ENCODE measurements at regions not wholly inside any gene's neighbourhood (a gene's known extent, or its start where the extent isn't known, plus 50 kb on each side); places are given as distances from the start of the nearest gene placed in this dataset.

DNA sequence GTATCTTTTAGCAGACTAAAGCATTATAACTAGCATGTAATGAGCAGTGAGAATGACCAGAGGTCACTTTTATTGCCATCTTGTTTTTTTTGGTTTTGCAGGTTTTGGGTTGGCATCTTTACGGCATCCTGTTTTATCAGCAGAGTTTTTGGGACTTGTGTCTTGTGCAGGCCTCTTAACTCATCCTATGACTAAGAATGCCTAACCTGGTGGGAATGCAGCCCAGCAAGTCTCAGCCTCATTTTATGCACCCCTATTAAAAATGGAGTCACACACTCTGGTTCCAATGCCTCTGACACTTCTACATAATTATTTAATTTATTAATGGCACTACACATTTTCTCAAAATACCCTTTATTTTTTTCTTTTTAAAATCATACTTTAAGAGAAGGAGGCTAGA, 726.5 kb upstream of the RIOK2 start:
- Histone ChIP-seq H3K4me3 (ENCODE audit: low read length) (no peak overlapping the region), H3K4me2 (ENCODE audit: low read length) (no peak overlapping the region), H3K9me3 (replicated peaks; ENCODE audit: low read length) (no peaks in the 10 kb centered on the region), H3K36me3 (ENCODE audit: insufficient read depth, low read length) (no peaks in the 10 kb centered on the region), H3K4me1 (ENCODE audit: control insufficient read depth, insufficient read depth, low read length) (no peaks in the 10 kb centered on the region), H3K9ac (ENCODE audit: low read depth, low read length) (no peak overlapping the region), H3K27me3 (ENCODE audit: control insufficient read depth, insufficient read depth, low read length) (no peaks in the 10 kb centered on the region)

DNA sequence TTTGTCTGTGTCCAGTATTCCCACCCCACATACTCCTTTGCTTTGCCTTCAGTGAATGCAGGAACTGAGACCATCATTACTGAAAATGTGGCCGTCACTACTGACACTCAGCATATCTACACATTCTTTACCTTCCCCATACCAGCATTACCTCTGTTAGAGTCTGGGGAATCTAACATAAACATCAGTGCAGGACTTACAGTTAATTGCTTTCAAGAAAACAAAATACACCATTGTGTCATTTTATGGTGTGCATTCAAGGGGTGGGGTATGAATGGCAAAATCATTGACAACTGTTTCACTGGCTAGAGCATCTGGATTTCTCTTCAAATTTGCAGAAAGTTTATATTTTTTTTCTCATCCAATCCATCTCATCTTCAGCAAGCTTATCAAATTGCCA, 731.4 kb upstream of the RIOK2 start:
- H3K36me3 ChIP-seq (ENCODE audit: insufficient read depth, low read length), result no peaks in the 10 kb centered on the region
- H3K4me2 ChIP-seq (ENCODE audit: low read length), result no peak overlapping the region
- no peaks in the 10 kb centered on the region for H3K4me1 ChIP-seq (ENCODE audit: control insufficient read depth, insufficient read depth, low read length)
- no peaks in the 10 kb centered on the region for H3K27me3 ChIP-seq (ENCODE audit: control insufficient read depth, insufficient read depth, low read length)
- H3K4me3 ChIP-seq (ENCODE audit: low read length), result no peak overlapping the region
- H3K9ac ChIP-seq (ENCODE audit: low read depth, low read length), result no peak overlapping the region
- no peaks in the 10 kb centered on the region for H3K9me3 ChIP-seq (replicated peaks; ENCODE audit: low read length)

DNA sequence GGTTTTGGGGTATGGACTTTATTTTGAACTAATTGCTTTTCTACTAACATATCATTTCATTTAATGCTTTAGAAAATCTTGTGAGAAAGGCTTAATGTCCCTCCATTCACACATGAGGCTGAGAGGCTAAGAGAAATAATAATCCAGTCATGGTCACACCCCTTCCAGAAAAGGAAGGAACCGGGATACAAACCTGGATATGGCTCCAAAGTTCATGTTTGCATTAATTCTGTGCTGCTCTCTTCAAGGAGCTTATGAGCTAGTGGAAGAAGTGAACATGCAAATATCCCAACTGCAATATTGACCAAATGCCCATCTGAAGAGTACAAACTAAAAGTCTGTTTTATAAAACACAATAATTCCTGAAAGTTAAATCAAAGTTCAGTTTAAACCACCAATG, 732.1 kb upstream of the RIOK2 start:
- H3K4me2 ChIP-seq (ENCODE audit: low read length), result no peak overlapping the region

DNA sequence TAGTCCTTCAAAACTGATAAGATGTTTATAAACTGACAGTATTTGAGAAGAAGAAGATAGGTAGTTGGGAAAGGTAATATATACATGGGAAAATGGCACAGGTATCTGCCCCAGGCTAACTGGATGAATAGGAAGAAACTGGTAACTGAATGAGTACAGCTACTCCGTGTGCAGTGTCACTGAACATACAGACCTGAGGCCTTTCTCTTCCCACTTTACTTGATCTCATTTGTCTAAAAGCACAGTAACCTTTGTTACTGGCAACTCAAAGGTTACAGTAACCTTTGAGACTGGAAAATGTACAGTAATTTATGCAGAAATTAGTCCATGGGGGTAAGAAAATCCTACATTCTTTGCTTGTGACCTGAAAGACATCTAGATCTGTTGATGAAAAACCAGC, 735.0 kb upstream of the RIOK2 start:
- Histone ChIP-seq H3K4me2 (ENCODE audit: low read length) (no peak overlapping the region), H3K4me1 (ENCODE audit: control insufficient read depth, insufficient read depth, low read length) (no peaks in the 10 kb centered on the region), H3K27me3 (ENCODE audit: control insufficient read depth, insufficient read depth, low read length) (no peaks in the 10 kb centered on the region), H3K9me3 (replicated peaks; ENCODE audit: low read length) (no peaks in the 10 kb centered on the region), H3K36me3 (ENCODE audit: insufficient read depth, low read length) (no peaks in the 10 kb centered on the region), H3K9ac (ENCODE audit: low read depth, low read length) (no peak overlapping the region), H3K4me3 (ENCODE audit: low read length) (no peak overlapping the region)

More for the DNA sequence above, 732.1 kb upstream of the RIOK2 start:
- H3K27me3 ChIP-seq (ENCODE audit: control insufficient read depth, insufficient read depth, low read length), result no peaks in the 10 kb centered on the region
- no peak overlapping the region for H3K4me3 ChIP-seq (ENCODE audit: low read length)
- H3K36me3 ChIP-seq (ENCODE audit: insufficient read depth, low read length), result no peaks in the 10 kb centered on the region
- no peak overlapping the region for H3K9ac ChIP-seq (ENCODE audit: low read depth, low read length)
- no peaks in the 10 kb centered on the region for H3K4me1 ChIP-seq (ENCODE audit: control insufficient read depth, insufficient read depth, low read length)
- H3K9me3 ChIP-seq (replicated peaks; ENCODE audit: low read length), result no peaks in the 10 kb centered on the region

DNA sequence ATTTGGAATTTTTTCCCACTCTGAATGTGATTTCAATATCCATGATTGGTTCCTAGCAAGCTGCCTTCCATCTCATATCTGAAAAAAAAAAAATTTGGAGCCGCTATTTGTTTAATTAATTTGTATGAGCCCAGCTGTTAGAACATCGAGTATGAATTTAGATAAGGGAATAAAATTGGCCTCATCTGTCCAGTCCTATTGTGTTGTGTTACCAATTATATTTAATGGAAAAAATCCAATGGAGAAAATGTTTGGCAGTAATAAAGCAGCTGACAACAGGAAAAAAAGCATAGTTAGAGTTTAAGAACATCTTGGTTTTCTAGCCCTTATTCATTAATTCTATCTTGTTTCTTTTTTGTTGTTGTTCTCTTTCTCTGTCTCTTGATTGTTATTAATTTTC, 735.6 kb upstream of the RIOK2 start:
- Histone ChIP-seq H3K4me3 (ENCODE audit: low read length) (no peak overlapping the region), H3K4me1 (ENCODE audit: control insufficient read depth, insufficient read depth, low read length) (no peaks in the 10 kb centered on the region), H3K27me3 (ENCODE audit: control insufficient read depth, insufficient read depth, low read length) (no peaks in the 10 kb centered on the region), H3K9me3 (replicated peaks; ENCODE audit: low read length) (no peaks in the 10 kb centered on the region), H3K36me3 (ENCODE audit: insufficient read depth, low read length) (no peaks in the 10 kb centered on the region), H3K4me2 (ENCODE audit: low read length) (no peak overlapping the region), H3K9ac (ENCODE audit: low read depth, low read length) (no peak overlapping the region)

DNA sequence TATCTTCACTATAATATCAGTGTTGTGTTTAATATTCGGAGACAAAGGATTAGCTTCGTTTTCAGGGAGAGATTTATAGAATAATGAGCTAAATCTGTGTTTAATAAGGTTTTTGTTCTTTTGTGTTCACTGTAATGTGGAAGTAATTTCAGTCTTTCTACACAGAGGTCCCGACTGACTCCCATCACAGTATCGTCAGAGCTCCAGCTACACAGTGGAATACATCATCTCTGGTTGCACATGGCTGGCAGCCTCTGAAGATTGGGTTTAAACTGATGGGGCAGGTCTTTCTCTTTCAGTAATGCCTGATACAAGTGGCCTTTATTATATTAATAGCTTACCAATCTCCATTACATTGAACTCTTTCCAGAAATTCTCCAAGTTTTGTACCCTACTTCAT, 736.7 kb upstream of the RIOK2 start:
- H3K9ac ChIP-seq (ENCODE audit: low read depth, low read length), result no peak overlapping the region
- no peak overlapping the region for H3K4me2 ChIP-seq (ENCODE audit: low read length)
- H3K4me3 ChIP-seq (ENCODE audit: low read length), result no peak overlapping the region
- H3K27me3 ChIP-seq (ENCODE audit: control insufficient read depth, insufficient read depth, low read length), result no peaks in the 10 kb centered on the region
- no peaks in the 10 kb centered on the region for H3K36me3 ChIP-seq (ENCODE audit: insufficient read depth, low read length)
- H3K4me1 ChIP-seq (ENCODE audit: control insufficient read depth, insufficient read depth, low read length), result no peaks in the 10 kb centered on the region
- H3K9me3 ChIP-seq (replicated peaks; ENCODE audit: low read length), result no peaks in the 10 kb centered on the region

DNA sequence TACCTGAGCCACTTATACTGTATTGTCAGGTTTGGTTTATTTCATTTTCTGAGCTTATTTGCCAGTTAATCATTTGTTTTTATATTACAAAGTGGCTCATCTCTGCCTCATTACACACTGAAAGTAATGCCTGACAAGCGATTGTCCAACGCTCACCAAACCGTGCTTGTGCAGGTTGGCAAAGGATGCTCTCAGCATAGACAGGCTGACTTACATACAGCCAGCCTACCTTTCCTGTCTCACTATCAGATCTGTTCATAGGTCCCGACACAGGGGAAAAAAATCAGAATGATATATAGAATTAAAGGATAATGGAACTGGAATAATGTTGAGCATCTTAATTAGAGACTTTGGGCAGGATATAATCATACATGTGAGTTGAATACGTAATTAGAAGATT, 739.7 kb upstream of the RIOK2 start:
- no peaks in the 10 kb centered on the region for H3K4me1 ChIP-seq (ENCODE audit: control insufficient read depth, insufficient read depth, low read length)
- no peak overlapping the region for H3K4me3 ChIP-seq (ENCODE audit: low read length)
- no peak overlapping the region for H3K4me2 ChIP-seq (ENCODE audit: low read length)
- H3K36me3 ChIP-seq (ENCODE audit: insufficient read depth, low read length), result no peaks in the 10 kb centered on the region
- H3K9me3 ChIP-seq (replicated peaks; ENCODE audit: low read length), result no peaks in the 10 kb centered on the region
- H3K27me3 ChIP-seq (ENCODE audit: control insufficient read depth, insufficient read depth, low read length), result no peaks in the 10 kb centered on the region
- no peak overlapping the region for H3K9ac ChIP-seq (ENCODE audit: low read depth, low read length)

DNA sequence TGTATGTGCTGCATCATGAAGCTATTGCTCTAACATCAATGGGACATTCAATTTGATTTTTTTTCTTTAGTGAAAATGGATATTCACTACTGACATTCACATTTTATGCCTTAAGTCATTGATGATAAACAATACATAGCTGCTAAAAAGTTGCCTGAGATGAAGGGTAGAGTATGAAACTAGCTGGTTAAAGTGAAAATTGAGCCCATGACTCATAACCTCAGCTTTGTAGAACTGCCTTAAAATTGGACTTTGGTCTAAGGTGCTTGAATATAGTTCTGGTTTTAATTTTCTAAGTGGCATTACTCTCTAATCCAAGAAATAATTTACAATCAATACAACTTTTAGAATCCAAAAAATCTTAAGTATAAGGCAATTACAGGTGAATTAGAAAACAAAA, 740.4 kb upstream of the RIOK2 start:
- no peak overlapping the region for H3K9ac ChIP-seq (ENCODE audit: low read depth, low read length)
- H3K9me3 ChIP-seq (replicated peaks; ENCODE audit: low read length), result no peaks in the 10 kb centered on the region
- no peak overlapping the region for H3K4me2 ChIP-seq (ENCODE audit: low read length)
- no peaks in the 10 kb centered on the region for H3K36me3 ChIP-seq (ENCODE audit: insufficient read depth, low read length)
- no peak overlapping the region for H3K4me3 ChIP-seq (ENCODE audit: low read length)
- no peaks in the 10 kb centered on the region for H3K27me3 ChIP-seq (ENCODE audit: control insufficient read depth, insufficient read depth, low read length)
- H3K4me1 ChIP-seq (ENCODE audit: control insufficient read depth, insufficient read depth, low read length), result no peaks in the 10 kb centered on the region

DNA sequence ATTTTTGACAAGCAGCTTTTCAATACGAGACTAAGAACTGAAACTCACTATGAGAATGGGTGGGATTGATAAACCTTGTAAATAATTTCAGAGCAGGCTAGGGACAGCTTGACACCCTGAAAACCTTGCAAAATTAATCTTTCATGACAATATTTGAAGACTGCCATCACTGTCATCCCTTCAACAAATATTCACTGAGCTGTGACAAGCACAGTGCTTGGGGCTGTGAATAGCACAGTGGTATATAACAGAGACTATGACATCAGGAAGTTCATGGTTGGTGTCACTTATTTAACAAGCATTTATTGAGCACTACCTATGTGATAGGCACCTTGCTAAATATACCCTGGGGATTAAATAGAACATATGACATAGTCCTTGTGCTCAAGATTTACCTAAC, 741.0 kb upstream of the RIOK2 start:
- Histone ChIP-seq H3K27me3 (ENCODE audit: control insufficient read depth, insufficient read depth, low read length) (no peaks in the 10 kb centered on the region), H3K9ac (ENCODE audit: low read depth, low read length) (no peak overlapping the region), H3K36me3 (ENCODE audit: insufficient read depth, low read length) (no peaks in the 10 kb centered on the region), H3K4me2 (ENCODE audit: low read length) (no peak overlapping the region), H3K9me3 (replicated peaks; ENCODE audit: low read length) (no peaks in the 10 kb centered on the region), H3K4me1 (ENCODE audit: control insufficient read depth, insufficient read depth, low read length) (no peaks in the 10 kb centered on the region), H3K4me3 (ENCODE audit: low read length) (no peak overlapping the region)

DNA sequence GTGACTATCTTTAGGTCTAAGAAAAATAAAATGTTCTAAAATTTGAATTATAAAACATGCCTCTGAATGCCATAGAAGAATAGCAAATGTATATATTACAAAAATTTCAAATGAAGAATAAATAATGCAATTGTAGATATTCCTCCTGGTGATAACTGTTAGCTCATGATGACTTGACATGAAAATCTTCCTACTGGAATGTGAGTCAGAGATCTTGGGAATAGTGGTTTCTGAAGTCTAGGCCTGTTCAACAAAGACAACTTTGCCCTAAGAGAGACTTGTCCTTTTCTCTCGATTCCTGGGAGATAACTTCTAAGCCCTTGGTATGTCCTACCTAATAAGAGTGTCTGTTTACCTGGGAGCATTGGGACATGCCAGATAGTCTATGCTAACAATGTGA, 746.3 kb upstream of the RIOK2 start:
- no peaks in the 10 kb centered on the region for H3K36me3 ChIP-seq (ENCODE audit: insufficient read depth, low read length)

DNA sequence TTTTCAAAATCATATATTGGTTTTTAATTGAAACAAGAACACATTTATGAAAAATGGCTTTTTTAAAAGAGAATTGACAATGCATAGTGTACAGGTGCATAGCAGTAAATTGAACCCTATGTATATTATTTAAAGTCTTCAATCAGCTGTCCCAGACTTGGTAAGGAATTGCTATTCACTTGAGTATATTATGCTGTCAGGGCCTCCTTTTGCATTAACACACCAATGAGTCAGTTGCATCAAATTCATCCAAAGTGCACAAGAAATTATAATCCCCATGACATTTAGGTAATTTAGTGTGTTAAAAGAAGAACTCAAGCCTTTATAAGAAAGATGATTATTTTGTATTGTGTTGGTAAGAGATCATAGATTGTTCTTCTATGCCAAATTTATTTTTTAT, 748.8 kb upstream of the RIOK2 start:
- H3K4me3 ChIP-seq (ENCODE audit: low read length), result no peak overlapping the region
- no peaks in the 10 kb centered on the region for H3K4me1 ChIP-seq (ENCODE audit: control insufficient read depth, insufficient read depth, low read length)
- no peaks in the 10 kb centered on the region for H3K9me3 ChIP-seq (replicated peaks; ENCODE audit: low read length)
- no peaks in the 10 kb centered on the region for H3K27me3 ChIP-seq (ENCODE audit: control insufficient read depth, insufficient read depth, low read length)
- no peaks in the 10 kb centered on the region for H3K36me3 ChIP-seq (ENCODE audit: insufficient read depth, low read length)
- no peak overlapping the region for H3K9ac ChIP-seq (ENCODE audit: low read depth, low read length)
- no peak overlapping the region for H3K4me2 ChIP-seq (ENCODE audit: low read length)

More for the DNA sequence above, 746.3 kb upstream of the RIOK2 start:
- Histone ChIP-seq H3K4me2 (ENCODE audit: low read length) (no peak overlapping the region), H3K4me3 (ENCODE audit: low read length) (no peak overlapping the region), H3K4me1 (ENCODE audit: control insufficient read depth, insufficient read depth, low read length) (no peaks in the 10 kb centered on the region), H3K27me3 (ENCODE audit: control insufficient read depth, insufficient read depth, low read length) (no peaks in the 10 kb centered on the region), H3K9me3 (replicated peaks; ENCODE audit: low read length) (no peaks in the 10 kb centered on the region), H3K9ac (ENCODE audit: low read depth, low read length) (no peak overlapping the region)

DNA sequence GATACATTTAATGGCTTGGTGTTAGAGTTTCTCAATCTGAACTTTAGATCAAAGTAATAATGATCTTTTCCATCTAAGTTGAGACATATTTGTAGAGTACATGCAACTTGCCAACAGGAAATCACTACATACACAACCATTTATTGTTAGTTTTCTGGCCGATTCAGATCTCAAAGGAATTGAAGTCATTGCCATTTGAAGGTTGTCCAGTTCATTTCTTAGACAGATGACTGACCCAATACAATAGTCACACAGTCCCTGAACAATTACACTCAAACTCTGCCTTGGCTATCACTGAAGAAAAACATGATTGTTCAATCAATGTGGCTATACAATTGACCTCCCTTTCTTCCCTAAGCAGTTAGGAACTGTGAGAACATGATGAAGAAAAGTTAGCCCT, 753.2 kb upstream of the RIOK2 start:
- H3K36me3 ChIP-seq (ENCODE audit: insufficient read depth, low read length), result no peaks in the 10 kb centered on the region
- no peaks in the 10 kb centered on the region for H3K27me3 ChIP-seq (ENCODE audit: control insufficient read depth, insufficient read depth, low read length)
- no peak overlapping the region for H3K9ac ChIP-seq (ENCODE audit: low read depth, low read length)
- no peak overlapping the region for H3K4me3 ChIP-seq (ENCODE audit: low read length)
- no peak overlapping the region for H3K4me2 ChIP-seq (ENCODE audit: low read length)
- H3K4me1 ChIP-seq (ENCODE audit: control insufficient read depth, insufficient read depth, low read length), result no peaks in the 10 kb centered on the region
- H3K9me3 ChIP-seq (replicated peaks; ENCODE audit: low read length), result no peaks in the 10 kb centered on the region

DNA sequence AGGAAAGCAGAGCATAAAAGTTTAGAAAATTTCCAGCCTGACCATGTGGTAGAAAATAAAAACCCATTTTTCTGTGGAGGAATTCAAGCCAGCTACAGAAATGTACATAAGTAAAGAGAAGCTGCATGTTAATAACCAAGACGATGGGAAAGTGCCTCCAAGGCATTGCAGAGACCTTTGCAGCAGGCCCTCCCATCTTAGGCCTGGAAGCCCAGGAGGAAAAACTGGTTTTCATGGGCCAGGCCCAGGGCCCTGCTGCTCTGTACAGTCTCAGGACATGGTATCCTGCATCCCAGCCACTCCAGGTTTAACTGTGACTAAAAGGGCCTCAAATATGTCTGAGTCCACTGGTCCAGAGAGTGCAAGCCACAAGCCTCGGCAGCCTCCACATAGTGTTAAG, 754.8 kb upstream of the RIOK2 start:
- no peak overlapping the region for H3K4me3 ChIP-seq (ENCODE audit: low read length)
- no peaks in the 10 kb centered on the region for H3K27me3 ChIP-seq (ENCODE audit: control insufficient read depth, insufficient read depth, low read length)
- no peak overlapping the region for H3K4me2 ChIP-seq (ENCODE audit: low read length)
- no peaks in the 10 kb centered on the region for H3K36me3 ChIP-seq (ENCODE audit: insufficient read depth, low read length)
- no peaks in the 10 kb centered on the region for H3K9me3 ChIP-seq (replicated peaks; ENCODE audit: low read length)
- no peaks in the 10 kb centered on the region for H3K4me1 ChIP-seq (ENCODE audit: control insufficient read depth, insufficient read depth, low read length)
- H3K9ac ChIP-seq (ENCODE audit: low read depth, low read length), result no peak overlapping the region
